ENCODE measurements at regions not wholly inside any gene's neighbourhood (a gene's known extent, or its start where the extent isn't known, plus 50 kb on each side); places are given as distances from the start of the nearest gene placed in this dataset.

DNA sequence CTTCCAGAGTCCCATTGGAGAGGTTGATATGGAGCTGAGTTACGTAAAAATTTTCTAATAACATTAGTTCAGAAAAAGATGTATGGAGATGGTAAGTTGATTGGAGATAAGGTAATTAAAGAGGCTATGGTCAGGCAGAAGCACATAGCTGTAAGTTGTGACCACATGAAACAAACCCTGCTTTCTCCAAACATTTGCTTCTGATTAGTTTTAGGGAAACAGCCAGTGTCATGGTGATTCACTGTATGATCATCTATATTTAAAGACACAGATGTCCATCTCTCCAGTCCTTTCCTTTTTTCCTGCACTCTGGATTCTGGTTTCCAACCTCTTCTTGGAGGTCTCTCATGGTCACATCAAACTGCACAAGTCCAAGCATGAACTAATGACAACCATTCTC, 1550.8 kb upstream of the PIK3C3 start:
- no peak for DNase-seq (ENCODE audit: low read depth in 1 of 2, low spot score in 1 of 2)

- no peak for DNase-seq (ENCODE audit: low read depth in 1 of 2, low spot score in 1 of 2)
These were observed 1553.0 kb upstream of the PIK3C3 start for GRCh38 chr18:40402052-40402451.

DNA sequence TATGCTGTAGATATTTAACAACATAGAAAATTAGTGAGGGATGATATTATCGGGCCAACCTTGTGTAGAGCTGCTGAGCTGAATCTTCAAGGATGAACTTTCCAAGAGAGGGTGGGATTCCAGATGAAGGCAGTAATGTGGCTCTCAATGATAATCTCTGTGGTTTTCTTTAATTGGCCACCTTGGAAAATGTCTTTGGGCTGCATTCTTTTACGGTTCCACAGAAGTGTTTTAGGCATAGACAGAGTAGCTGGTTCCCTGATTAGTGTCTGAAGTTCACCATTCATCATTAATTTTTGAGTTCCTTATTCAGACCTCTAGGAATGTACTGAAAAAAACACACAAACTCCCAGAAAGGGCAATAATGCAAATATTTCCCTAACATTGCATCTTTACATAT, 1566.9 kb upstream of the PIK3C3 start:
- no peak for DNase-seq (ENCODE audit: low read depth in 1 of 2, low spot score in 1 of 2)

DNA sequence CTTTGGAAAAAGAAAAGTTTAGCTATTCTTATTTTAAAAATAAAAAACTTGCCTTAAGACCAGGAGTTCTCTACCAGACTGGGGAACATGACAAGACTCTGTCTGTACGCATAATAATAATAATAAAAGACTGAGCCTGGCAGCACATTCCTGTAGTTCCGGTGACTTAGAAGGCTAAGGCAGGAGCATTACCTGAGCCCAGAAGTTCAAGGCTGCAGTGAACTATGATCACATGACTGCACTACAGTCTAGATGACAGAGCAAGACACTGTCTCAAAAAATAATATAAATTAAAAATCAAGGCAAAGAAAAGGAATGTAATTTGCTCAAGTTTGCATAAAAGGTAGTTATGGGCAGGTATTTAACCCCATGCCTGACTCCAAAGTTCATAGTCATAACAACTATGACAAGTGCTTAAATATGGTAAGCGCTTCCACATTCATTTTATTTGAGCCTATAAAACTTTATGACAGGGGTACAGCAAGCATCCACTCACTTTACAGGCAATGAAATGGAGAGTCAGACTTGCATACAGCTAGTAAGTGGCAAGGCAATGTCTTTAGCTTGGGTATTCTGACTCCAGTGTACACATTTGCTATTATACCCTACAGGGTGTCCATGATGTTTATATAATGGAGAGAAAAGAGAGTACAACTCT, 1567.8 kb upstream of the PIK3C3 start:
- DNase-seq (ENCODE audit: low read depth in 1 of 2, low spot score in 1 of 2) = no peak

DNA sequence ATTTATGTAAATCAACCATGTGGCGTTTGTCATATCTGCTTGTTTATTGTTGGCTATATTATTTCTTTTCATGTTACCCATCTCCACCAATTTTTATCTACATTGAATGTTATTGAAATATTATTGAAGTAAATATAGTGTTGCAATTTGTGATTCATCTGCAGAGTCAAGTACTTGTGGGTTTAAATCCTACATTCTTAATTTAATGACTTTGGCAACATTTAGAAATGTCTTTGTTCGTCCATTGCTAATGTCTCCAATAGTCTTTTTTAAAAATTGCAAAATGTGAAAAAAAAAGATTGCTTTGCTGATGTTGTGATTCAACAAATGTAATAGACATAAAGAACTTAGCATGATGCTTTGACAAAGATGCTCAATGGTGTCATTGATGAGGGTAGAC, 1572.8 kb upstream of the PIK3C3 start:
- no peak for DNase-seq (ENCODE audit: low read depth in 1 of 2, low spot score in 1 of 2)

GRCh38 chr18:40380686-40381439, 1574.2 kb upstream of the PIK3C3 start:
- DNase-seq (ENCODE audit: low read depth in 1 of 2, low spot score in 1 of 2) = no peak

DNA sequence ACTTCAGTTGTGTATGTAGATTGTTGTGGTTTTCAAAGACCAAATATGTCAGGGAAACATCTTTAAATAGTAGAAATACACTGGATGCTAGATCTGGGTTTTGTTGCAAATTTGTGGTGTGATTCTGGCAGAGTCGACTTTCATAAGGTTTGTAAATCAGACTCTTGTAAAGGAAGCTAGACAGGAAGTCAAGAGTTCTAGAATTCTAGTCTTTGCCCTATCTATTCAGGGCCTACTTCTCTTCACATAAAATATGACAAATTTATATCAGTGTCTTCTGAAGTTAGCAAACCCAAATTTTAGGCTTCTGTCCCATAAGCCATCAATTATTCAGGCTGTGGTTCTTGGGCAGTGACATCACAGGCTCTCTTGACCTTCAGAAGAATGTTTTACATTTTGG, 1579.2 kb upstream of the PIK3C3 start:
- no peak for DNase-seq (ENCODE audit: low read depth in 1 of 2, low spot score in 1 of 2)

DNA sequence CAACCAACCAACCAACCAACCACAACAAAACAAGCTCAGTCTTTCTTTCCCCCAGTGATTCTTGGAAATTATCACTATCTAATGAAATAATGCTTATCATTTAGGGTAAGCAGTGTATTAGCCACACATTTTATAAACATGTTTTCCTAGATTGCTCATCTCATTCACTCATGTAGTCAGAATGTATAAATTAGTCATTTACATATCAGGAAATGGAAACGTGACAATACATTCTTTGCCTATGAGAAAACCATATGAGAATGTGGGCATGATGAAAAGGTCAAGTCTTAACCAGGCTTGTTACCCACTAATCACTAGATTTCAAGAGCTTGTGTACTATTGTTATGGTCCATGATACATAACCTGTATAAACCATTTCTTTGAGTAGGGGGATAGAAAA, 1583.4 kb upstream of the PIK3C3 start:
- DNase-seq (ENCODE audit: low read depth in 1 of 2, low spot score in 1 of 2) = no peak

GRCh38 chr18:40367576-40367975, 1587.5 kb upstream of the PIK3C3 start:
- DNase-seq (ENCODE audit: low read depth in 1 of 2, low spot score in 1 of 2) = no peak

GRCh38 chr18:40366521-40366920, 1588.5 kb upstream of the PIK3C3 start:
- no peak for DNase-seq (ENCODE audit: low read depth in 1 of 2, low spot score in 1 of 2)

- DNase-seq (ENCODE audit: low read depth in 1 of 2, low spot score in 1 of 2) = no peak
These were observed 1589.5 kb upstream of the PIK3C3 start for GRCh38 chr18:40365526-40365925.

GRCh38 chr18:40360558-40360957, 1594.5 kb upstream of the PIK3C3 start:
- no peak for DNase-seq (ENCODE audit: low read depth in 1 of 2, low spot score in 1 of 2)

DNA sequence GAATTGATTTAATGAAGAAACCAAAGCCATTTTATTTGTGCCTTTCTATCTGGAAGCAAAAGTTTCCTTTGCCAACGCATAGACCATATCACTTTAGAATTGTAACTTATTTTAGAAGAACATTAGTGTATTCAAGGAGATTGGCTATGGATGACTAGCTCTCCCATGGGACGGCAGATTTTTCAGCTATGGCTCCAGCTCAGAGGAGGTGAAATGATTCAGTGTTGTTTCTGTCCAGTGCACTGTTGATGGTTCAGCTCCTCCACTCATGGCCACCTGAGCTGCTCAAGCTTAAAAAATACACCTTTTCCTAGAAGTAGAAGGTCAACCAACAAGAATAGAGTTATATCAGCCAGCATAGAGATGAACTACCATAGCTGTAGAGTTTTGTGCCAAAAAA, 1597.5 kb upstream of the PIK3C3 start:
- DNase-seq (ENCODE audit: low read depth in 1 of 2, low spot score in 1 of 2) = no peak

DNA sequence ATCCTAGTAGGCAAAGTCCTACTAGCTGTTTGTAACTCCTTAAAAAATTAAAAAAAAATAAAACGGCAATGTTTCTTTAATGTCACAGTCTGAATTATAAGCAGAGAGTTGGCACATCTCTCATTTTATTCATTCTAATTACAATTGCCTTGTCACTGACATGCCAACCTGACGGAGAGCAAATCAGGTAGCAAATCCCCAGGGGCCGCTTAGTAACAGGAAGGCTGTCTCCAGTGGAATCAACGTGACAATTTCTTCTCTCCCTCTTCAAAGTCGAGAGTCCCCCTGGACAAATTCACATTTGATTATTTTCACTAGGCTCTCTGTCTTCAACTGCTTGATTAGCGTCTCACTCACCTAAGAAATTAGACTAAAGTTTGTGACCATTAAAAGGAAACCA, 1598.9 kb upstream of the PIK3C3 start:
- DNase-seq (ENCODE audit: low read depth in 1 of 2, low spot score in 1 of 2) = no peak

DNA sequence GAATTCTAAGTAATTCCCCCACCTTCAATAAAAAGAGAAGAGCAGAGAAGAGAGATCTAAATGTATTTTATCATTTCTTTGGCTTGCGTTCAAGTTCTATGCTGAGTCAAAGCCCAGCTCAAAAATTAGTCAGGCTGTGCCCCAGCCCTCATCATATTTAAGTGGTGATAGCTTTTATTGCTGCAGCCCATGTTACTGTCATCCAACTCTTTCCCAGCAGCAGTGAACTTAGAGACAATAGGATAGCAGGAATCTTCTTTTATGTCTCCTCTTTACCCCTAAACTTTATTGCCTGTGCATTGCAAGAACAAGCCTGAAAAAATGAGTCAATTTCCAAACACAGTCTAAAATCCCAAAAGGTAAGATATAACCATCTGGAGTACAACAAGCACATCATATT, 1599.3 kb upstream of the PIK3C3 start:
- no peak for DNase-seq (ENCODE audit: low read depth in 1 of 2, low spot score in 1 of 2)

GRCh38 chr18:40348196-40348595, 1606.8 kb upstream of the PIK3C3 start:
- DNase-seq (ENCODE audit: low read depth in 1 of 2, low spot score in 1 of 2) = no peak

DNA sequence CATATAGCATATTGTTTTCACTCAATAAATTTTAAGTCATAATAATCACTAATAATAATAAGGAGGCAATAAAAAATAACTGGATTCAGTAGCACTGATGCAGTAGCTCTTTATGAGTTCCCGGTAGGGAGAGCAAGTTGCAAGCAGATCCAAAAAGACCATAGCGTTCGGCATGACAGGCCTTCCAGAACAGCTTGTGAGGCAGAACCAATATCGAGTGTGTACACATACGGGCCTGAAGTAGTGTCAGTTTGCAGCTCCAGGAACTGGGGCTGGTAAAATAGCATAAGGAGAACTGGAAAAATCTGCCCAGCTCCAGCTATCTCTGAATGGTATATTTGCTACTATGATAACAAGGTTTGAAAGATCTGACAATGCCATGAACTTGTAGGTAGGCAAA, 1607.8 kb upstream of the PIK3C3 start:
- no peak for DNase-seq (ENCODE audit: low read depth in 1 of 2, low spot score in 1 of 2)

GRCh38 chr18:40346146-40346545, 1608.9 kb upstream of the PIK3C3 start:
- no peak for DNase-seq (ENCODE audit: low read depth in 1 of 2, low spot score in 1 of 2)

DNA sequence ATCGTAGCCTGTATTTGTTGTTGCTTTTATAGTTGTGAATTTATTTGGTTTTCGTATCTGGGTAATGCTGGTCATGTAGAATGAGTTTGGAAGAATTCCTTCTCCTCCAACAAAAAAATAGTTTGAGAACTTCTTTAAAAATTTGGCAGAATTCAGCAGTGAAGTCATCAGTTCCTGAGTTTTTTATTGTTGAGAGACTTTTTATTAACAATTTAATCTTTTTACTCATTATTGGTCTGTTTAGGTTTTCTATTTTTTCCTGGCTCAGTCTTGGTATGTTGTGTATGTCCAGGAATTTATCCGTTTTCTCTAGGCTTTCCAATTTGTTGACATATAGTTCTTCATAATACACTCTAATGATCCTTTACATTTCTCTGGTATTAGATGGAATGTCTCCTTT, 1613.3 kb upstream of the PIK3C3 start:
- DNase-seq (ENCODE audit: low read depth in 1 of 2, low spot score in 1 of 2) = no peak

- DNase-seq (ENCODE audit: low read depth in 1 of 2, low spot score in 1 of 2) = no peak
These were observed 1616.8 kb upstream of the PIK3C3 start for GRCh38 chr18:40338284-40338683.

DNA sequence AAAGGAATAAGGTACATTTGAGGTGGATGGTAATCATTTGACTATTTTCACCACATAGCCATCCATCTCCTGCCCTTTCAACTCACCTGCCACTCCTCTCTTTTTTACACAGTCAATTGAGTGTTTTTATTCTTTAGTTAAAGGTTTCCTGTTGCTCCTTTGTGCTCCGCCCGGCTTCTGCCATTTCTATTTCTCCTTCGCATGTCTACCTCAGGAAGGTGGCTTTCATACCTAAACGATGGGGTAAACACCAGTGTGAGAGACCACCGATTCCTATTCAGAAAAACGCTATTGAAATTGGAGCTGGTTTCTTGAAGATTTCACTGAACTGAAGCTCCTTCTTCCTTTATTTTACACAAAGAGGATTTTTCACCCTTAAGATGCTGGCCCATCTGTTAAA, 1628.0 kb upstream of the PIK3C3 start:
- DNase-seq (ENCODE audit: low read depth in 1 of 2, low spot score in 1 of 2) = no peak

GRCh38 chr18:40325988-40326387, 1629.0 kb upstream of the PIK3C3 start:
- no peak for DNase-seq (ENCODE audit: low read depth in 1 of 2, low spot score in 1 of 2)

DNA sequence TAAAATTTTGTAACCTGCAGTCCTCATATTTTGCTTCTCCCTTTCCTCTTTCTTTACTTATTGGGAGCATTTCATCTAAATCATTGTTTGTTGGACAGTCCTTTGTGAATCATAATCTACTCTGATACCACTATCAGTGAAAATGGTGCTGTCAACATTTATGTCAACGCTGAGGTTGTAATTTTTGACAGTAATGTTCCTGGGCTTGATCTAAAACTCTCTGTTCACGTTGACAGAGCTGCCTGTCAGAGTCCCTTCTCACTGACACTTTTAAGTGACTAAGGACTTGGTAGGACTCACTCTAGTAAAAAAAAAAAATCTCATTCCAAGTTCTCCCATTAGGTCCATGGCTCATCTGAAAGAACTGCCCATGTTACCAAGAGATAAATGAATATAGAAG, 1640.8 kb upstream of the PIK3C3 start:
- no peak for DNase-seq (ENCODE audit: low read depth in 1 of 2, low spot score in 1 of 2)

Data from stimulated activated CD4-positive, alpha-beta T cell treated with anti-CD3 and anti-CD28 coated beads, Interleukin-15, amount 100 ng/mL, for 1 hour (primary cell).